GM18867 (cell line): ENCODE measurements at regions not wholly inside any gene's neighbourhood (a gene's known extent, or its start where the extent isn't known, plus 50 kb on each side); places are given as distances from the start of the nearest gene placed in this dataset.
A peak's percentile ranks its signal among the peaks of the same experiment; 100 is the strongest.
"Not testable (repeated sequence)": the region's sequence is repeated elsewhere in the genome, so short reads cannot be mapped to it uniquely, and the experiment has no call there.

ENCODE experiments used
- ATAC-seq: cut with Tn5 transposase; IDR thresholded peaks from one replicate; pipeline ENCODE4 v1.9.1; 2021; ENCODE audit warnings: mild to moderate bottlenecking, moderate library complexity; ENCODE audit not compliant: unreplicated experiment

GRCh38 chr6:86489042-86489441 lies 448.3 kb upstream of the HTR1E start:
- not testable (repeated sequence) for ATAC-seq

DNA sequence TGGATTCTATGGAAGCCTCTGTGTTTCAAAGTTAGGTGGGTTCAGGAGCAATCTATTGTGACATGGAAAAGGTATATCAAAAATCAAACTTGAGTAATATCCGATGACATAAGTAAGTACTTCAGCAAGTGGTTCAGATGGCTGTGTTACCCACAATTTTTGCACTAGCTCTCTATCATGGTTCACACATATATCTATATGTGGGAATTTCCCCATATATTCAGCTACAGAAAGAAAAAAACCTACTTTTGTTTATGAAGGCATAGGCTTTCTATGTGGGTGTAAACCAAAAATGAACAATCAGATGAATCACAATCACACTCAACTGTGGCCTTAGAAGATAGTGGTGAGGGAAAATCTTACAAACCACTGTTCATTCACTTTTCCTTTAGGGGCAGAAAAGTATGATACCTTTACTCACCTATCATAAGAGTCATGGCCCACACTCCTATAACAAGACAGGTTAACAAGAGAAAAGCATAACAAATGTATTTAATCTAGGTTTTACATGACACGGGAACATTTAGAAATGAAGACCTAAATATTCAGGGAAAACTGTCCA lies 449.6 kb upstream of the HTR1E start:
- no peak for ATAC-seq

DNA sequence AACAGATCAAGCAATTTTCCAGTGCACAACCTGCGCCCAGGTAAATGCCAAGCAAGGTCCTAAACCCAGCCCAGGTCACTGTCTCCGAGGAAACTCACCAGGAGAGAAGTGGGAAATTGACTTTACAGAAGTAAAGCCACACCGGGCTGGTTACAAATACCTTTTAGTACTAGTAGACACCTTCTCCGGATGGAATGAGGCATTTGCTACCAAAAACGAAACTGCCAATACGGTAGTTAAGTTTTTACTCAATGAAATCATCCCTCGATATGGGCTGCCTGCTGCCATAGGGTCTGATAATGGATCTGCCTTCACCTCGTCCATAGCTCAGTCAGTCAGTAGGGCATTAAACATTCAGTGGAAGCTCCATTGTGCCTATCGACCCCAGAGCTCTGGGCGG lies 459.0 kb upstream of the HTR1E start:
- not testable (repeated sequence) for ATAC-seq

- ATAC-seq = peak; percentile 65
Observed at GRCh38 chr6:86477500-86478148, 459.7 kb upstream of the HTR1E start.

DNA sequence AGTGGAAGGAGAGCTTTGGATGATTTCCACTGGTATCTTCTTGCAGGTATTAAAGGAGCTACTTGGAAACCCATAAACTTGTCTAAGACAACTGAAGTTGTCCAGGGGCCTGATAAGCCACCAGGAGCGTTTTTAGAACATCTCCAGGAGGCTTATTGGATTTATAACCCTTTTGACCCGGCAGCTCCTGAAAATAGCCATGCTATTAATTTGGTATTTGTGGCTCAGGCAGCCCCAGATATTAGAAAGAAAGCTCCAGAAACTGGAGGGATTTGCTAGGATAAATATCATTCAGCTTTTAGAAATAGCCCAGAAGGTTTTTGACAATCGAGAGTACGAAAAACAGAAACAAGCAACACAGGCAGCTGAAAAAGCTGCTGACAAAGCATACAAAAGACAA lies 461.0 kb upstream of the HTR1E start:
- ATAC-seq = no peak

DNA sequence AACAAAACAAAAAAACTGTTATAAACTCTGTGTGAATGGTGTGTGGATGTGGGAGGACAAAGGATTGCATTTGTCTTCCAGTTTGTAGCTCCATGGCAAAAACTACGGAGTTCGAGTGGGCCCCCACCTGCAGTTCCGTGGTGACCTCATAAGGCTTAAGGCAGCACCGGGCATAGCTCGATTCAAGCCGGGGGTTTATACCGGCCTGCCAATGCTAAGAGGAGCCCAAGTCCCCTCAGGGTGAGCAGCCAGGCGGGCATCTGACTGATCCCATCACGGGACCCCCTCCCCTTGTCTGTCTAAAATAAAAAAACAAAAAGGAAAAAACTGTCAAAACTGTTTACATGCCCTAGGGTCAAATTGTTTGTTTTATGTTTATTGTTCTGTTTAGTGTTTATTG lies 463.2 kb upstream of the HTR1E start:
- ATAC-seq = no peak

- no peak for ATAC-seq
Observed at GRCh38 chr6:86471791-86472190, 465.5 kb upstream of the HTR1E start.

DNA sequence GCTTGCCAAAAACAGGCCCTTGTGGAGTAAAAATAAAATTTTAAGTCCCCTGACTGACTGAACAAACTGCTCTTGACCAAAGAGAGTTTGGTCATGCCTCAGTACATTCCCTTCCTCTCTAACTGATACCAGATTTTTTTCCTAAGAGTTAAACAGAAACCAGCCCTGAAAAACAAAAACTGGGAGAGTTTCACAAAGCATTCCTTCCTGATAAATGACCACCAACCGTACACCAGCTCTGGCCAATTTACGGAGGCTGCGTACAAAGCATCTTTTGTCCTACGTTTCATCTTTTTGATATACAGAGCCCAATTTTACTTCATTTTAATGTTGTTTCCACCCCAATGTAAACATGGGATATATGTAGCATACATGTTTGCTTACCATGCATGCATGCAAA lies 477.4 kb upstream of the HTR1E start:
- no peak for ATAC-seq

DNA sequence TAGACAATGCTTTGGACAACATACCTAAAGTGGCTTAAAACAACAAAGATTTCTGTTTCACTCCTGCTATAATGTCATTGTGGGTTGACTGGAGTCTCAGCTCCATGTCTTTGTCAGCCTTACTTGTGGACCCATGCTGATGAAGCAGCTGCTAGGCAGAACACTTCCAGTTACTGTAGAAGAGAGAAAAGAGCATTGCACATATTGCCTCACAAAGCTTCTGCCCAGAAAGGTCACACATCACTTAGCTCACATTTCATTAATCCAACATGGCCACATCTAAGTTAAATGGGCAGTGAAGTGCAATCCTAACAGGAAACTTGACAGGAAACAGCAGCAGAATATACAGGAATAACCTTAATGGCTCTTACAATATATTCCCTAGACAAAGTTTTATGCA lies 480.5 kb upstream of the HTR1E start:
- ATAC-seq = no peak

DNA sequence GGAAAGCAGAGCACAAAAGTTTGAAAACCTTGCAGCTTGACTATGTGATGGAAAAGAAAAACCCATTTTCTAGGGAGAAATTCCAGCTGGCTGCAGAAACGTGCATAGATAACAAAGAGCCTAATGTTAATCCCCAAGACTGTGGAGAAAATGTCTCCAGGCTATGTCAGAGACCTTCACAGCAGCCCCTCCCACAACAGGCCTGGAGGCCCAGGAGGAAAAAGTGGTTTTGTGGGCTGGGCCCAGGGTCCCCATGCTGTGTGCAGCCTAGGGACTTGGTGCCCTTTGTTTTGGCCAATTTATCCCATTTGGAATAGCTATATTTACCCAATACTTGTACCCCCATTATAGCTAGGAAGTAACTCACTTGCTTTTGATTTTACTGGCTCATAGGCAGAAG lies 484.1 kb upstream of the HTR1E start:
- no peak for ATAC-seq

GRCh38 chr6:86448398-86448797 lies 488.9 kb upstream of the HTR1E start:
- no peak for ATAC-seq

DNA sequence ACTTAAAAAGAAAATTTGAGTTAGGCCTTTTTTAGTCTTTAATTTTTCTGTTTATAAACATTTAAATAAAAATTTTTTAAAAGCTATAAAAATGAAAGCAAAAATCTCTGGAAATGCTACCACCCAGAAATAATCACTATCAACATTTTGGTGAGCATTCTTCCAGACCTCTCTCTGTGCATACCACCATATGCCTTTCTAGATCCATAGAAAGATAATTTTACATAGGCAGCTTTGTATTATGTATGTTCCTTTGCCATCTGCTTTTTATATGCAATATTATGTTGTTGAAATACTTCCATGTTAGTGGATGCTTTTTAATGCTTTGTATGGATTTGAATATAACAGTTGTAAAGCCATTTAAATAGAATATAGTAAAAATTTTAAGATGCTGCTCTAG lies 496.7 kb upstream of the HTR1E start:
- no peak for ATAC-seq

DNA sequence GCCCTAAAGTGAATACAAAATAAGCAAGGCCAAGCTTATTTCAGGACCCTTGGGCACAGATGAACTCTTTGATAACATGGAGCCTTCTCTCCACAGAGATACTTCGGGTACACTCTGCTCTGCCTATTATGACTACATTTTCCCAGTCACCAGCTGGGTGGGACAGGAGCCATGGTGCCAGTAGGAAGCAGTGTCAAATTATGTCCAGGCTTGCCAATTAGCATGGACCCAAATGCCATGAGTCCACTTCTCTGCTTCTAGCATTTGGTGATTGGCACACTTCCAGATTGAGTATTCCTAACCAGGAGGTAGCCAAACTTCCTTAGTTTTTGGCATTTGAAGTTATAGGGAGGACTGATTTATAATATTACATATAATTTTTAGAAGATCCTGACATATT lies 513.8 kb upstream of the HTR1E start:
- ATAC-seq = no peak

- ATAC-seq = no peak
Observed at GRCh38 chr6:86412057-86412456, 525.3 kb upstream of the HTR1E start.

DNA sequence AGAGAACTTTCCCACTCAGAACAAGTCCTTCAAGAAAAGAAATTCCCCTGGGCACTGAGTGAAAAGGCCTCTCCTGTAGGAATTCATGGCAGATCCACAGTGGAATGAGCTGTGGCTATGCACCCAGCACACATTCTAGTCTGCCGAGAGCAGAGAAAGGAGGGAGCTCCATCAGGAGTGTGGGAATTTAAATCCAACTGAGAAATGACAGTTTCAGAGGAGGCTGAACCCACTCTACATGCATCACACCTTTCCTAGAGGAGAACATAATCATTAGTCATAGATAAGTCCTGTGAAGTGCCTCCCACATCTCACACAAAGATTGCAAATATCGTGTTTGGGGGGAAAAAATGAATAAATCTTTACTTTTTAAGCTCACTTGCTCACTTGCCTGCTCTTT lies 530.2 kb upstream of the HTR1E start:
- no peak for ATAC-seq

DNA sequence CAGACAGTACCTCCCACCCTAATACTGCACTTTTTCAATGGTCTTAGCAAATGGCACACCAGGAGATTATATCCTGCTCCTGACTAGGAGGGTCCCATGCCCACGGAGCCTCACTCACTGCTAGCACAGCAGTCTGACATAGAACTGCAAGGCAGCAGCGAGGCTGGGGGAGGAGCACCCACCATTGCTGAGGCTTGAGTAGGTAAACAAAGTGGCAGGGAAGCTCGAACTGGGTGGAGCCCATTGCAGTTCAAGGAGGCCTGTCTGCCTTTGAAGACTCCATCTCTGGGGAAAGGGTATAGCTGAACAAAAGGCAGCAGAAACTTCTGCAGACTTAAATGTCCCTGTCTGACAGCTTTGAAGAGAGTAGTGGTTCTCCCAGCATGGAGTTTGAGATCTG lies 544.5 kb upstream of the HTR1E start:
- not testable (repeated sequence) for ATAC-seq

DNA sequence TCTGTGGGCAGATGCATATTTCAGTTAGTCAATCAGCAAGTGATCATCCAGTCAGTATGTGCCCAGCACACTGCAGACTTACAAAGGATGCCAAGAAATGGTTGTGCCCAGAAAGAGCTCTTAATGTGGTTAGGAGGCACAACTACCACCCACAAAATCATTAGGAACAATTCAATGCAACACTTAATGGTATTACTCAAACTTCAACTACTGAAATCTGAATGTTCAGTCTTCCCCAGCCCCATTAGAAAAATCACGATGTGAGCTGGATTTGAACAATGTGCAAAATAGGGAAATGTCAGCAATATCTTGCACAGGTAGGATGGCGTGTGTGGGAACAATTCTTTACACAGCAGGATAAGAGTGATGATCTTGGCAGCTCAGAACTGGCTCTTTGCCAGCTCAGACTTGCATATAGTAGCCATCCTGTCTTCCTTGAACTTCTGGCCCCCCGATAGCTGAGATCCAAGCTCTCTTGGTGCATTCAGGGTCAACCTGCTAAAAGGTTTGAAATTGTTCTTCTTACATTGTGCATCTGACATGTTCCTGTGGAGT lies 556.7 kb upstream of the HTR1E start:
- ATAC-seq = no peak

GRCh38 chr6:86357877-86358276 lies 579.5 kb upstream of the HTR1E start:
- ATAC-seq = no peak

GRCh38 chr6:86355271-86355670 lies 582.1 kb upstream of the HTR1E start:
- ATAC-seq = no peak

- ATAC-seq = no peak
Observed at GRCh38 chr6:86331919-86332318, 605.4 kb upstream of the HTR1E start.

DNA sequence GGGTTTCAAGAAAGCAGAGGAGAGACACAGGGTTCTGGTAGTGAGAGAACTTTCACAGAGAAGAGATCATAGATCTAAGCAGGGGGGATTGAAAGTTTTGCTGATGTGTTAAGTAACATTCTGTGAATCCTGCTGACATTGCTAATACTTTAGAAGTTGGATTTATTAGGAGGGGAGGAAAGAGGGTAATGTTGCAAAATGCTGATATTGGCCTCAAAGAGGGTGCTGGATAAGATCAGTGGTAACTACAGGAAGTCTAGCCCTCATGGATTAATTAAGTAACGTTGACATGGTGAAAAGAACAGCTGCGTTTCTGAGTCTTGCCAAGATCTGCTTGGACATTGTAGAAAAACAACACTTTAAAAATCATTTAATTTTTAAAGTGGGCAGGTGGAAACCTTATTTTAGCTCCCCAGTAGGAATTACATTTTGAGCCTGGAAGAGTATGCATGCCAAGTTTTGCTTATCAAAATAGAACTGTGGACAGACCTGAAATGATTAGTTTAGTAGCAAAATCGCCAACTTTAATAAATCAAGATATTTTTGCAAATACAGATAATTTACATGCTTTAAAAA lies 606.0 kb upstream of the HTR1E start:
- ATAC-seq = no peak

- no peak for ATAC-seq
Observed at GRCh38 chr6:86306210-86306609, 631.1 kb upstream of the HTR1E start.
